Neuronal stem cell (in vitro differentiated cells): ENCODE measurements at regions not wholly inside any gene's neighbourhood (a gene's known extent, or its start where the extent isn't known, plus 50 kb on each side); places are given as distances from the start of the nearest gene placed in this dataset.
A peak's percentile ranks its signal among the peaks of the same experiment; 100 is the strongest.

Experiments used
- DNase-seq: peaks from one replicate; pipeline ENCODE4 v3.0.0-alpha.2; 2013; ENCODE audit warnings: low spot score
- H2AFZ ChIP-seq: one replicate; pipeline ENCODE4 v1.6.1; 2013; ENCODE audit warnings: mild to moderate bottlenecking, low read length, inconsistent platforms
- H2AK5ac ChIP-seq: 2 replicates; pipeline ENCODE4 v1.6.1; 2013; ENCODE audit warnings: low read depth, mild to moderate bottlenecking, inconsistent platforms, low read length, moderate library complexity, mixed read lengths
- H2BK120ac ChIP-seq: 2 replicates; pipeline ENCODE4 v1.6.1; 2013; ENCODE audit warnings: low read depth, mild to moderate bottlenecking, inconsistent platforms, low read length, moderate library complexity, mixed read lengths
- H2BK12ac ChIP-seq: one replicate; pipeline ENCODE4 v1.6.1; 2013; ENCODE audit warnings: low read length, inconsistent platforms
- H2BK15ac ChIP-seq: 2 replicates; pipeline ENCODE4 v1.6.1; 2013; ENCODE audit warnings: mild to moderate bottlenecking, low read length, inconsistent platforms, mixed read lengths
- H2BK5ac ChIP-seq: one replicate; pipeline ENCODE4 v1.6.1; 2013; ENCODE audit warnings: inconsistent platforms, mild to moderate bottlenecking, low read length, moderate library complexity
- H3K14ac ChIP-seq: one replicate; pipeline ENCODE4 v1.6.1; 2013; ENCODE audit warnings: low read length, inconsistent platforms
- H3K18ac ChIP-seq: 2 replicates; pipeline ENCODE4 v1.6.1; 2013; ENCODE audit warnings: low read length, inconsistent platforms
- H3K23ac ChIP-seq: 2 replicates; pipeline ENCODE4 v1.6.1; 2013; ENCODE audit warnings: low read depth, mild to moderate bottlenecking, mixed read lengths, low read length, inconsistent platforms; ENCODE audit not compliant: poor library complexity
- H3K27ac ChIP-seq: replicated peaks from 3 replicates; pipeline ENCODE4 v1.5.1; 2013; ENCODE audit warnings: low read length, inconsistent platforms
- H3K27me3 ChIP-seq, 3 experiments: 2 replicates each; pipeline ENCODE4 v1.6.1; 2013; ENCODE audit warnings: low read length in 3 of 3, mild to moderate bottlenecking in 2 of 3, inconsistent platforms in 1 of 3, low read depth in 1 of 3, mixed read lengths in 1 of 3, moderate library complexity in 1 of 3; ENCODE audit not compliant: control insufficient read depth in 3 of 3, insufficient read depth in 3 of 3
- H3K36me3 ChIP-seq, 2 donors: replicated peaks in 1 of 2; 2 replicates each; pipeline ENCODE4 v1.6.1; 2013; ENCODE audit warnings: low read length in 2 of 2; ENCODE audit not compliant: control insufficient read depth in 2 of 2, insufficient read depth in 2 of 2
- H3K4ac ChIP-seq: 2 replicates; pipeline ENCODE4 v1.6.1; 2013; ENCODE audit warnings: inconsistent platforms, mild to moderate bottlenecking, low read length, moderate library complexity
- H3K4me1 ChIP-seq, 2 donors: 1 replicate in 1 of 2; 2 replicates in 1 of 2; pipeline ENCODE4 v1.6.1; 2013; ENCODE audit warnings: low read length in 2 of 2, low read depth in 1 of 2; ENCODE audit not compliant: control insufficient read depth in 2 of 2, insufficient read depth in 1 of 2
- H3K4me2 ChIP-seq: one replicate; pipeline ENCODE4 v1.6.1; 2013; ENCODE audit warnings: mild to moderate bottlenecking, low read length, inconsistent platforms; ENCODE audit not compliant: insufficient read depth, poor library complexity, severe bottlenecking
- H3K4me3 ChIP-seq, 2 donors: 2 replicates each; pipeline ENCODE4 v1.5.1; 2013; ENCODE audit warnings: low read length in 2 of 2, mild to moderate bottlenecking in 2 of 2, inconsistent platforms in 1 of 2, moderate library complexity in 1 of 2
- H3K79me1 ChIP-seq: one replicate; pipeline ENCODE4 v1.6.1; 2013; ENCODE audit warnings: low read depth, mild to moderate bottlenecking, inconsistent platforms, low read length, moderate library complexity
- H3K9ac ChIP-seq: one replicate; pipeline ENCODE4 v1.6.1; 2013; ENCODE audit warnings: mild to moderate bottlenecking, low read depth, low read length, inconsistent platforms; ENCODE audit not compliant: poor library complexity
- H3K9me3 ChIP-seq, 2 donors: replicated peaks in 1 of 2; 2 replicates each; pipeline versions ENCODE3 to v1.6.1; 2013; ENCODE audit warnings: low read length in 2 of 2, mild to moderate bottlenecking in 2 of 2, inconsistent platforms in 1 of 2, low read depth in 1 of 2, mixed read lengths in 1 of 2, moderate library complexity in 1 of 2; ENCODE audit not compliant: control insufficient read depth in 2 of 2, insufficient read depth in 1 of 2
- H4K8ac ChIP-seq: one replicate; pipeline ENCODE4 v1.6.1; 2013; ENCODE audit warnings: low read depth, mild to moderate bottlenecking, inconsistent platforms, low read length, moderate library complexity
- H4K91ac ChIP-seq: one replicate; pipeline ENCODE4 v1.6.1; 2013; ENCODE audit warnings: low read length, low read depth, mild to moderate bottlenecking, inconsistent platforms; ENCODE audit not compliant: poor library complexity
- WGBS, 2 donors: extraction: QIAGEN DNeasy Blood & Tissue Kit; methylation state at CpG; one replicate each; pipeline ENCODE4 v1.1.7; 2013; ENCODE audit warnings: missing lambda C conversion rate in 2 of 2, mixed read lengths in 1 of 2; ENCODE audit not compliant: insufficient read length in 2 of 2, insufficient replicate concordance in 1 of 2; ENCODE audit errors: extremely low coverage in 2 of 2; 5-methylcytosine and 5-hydroxymethylcytosine counted together

- no peak for DNase-seq
- no CpG with 5 or more reads among the region's 1 CpG for WGBS, 2 donors
These were observed 155.2 kb downstream of the MBL2 start for GRCh38 chr10:52617346-52617745.

GRCh38 chr10:52619052-52619451 lies 153.5 kb downstream of the MBL2 start:
- no peak overlapping the region for H2BK120ac ChIP-seq
- WGBS, 2 donors = no CpG with 5 or more reads among the region's 1 CpG
- no peak overlapping the region for H4K8ac ChIP-seq

More at GRCh38 chr10:52617346-52617745, 155.2 kb downstream of the MBL2 start:
- Histone ChIP-seq H3K4me2 (no peak overlapping the region), H3K27ac (no peak overlapping the region), H3K18ac (no peak overlapping the region), H2AFZ (no peak overlapping the region), H2AK5ac (no peak overlapping the region), H3K4me3 (no peak overlapping the region), H3K4ac (no peak overlapping the region), H2BK5ac (no peak overlapping the region), H3K9me3 (no peaks in the 10 kb centered on the region), H2BK12ac (no peak overlapping the region), H3K9ac (no peak overlapping the region), H4K91ac (no peak overlapping the region), H3K4me1 (no peaks in the 10 kb centered on the region), H3K79me1 (no peaks in the 10 kb centered on the region), H2BK120ac (no peak overlapping the region), H4K8ac (no peak overlapping the region), H3K23ac (no peak overlapping the region), H2BK15ac (no peak overlapping the region), H3K27me3 (no peaks in the 10 kb centered on the region), H3K36me3 (no peaks in the 10 kb centered on the region), H3K14ac (no peak overlapping the region)

GRCh38 chr10:52621635-52622079 lies 150.9 kb downstream of the MBL2 start:
- H3K79me1 ChIP-seq = no peaks in the 10 kb centered on the region
- peak overlapping the region; percentile 2 for H2AFZ ChIP-seq
- WGBS, 2 donors = no CpG with 5 or more reads among the region's 2 CpGs
- H3K9me3 ChIP-seq = no peaks in the 10 kb centered on the region
- H3K4me2 ChIP-seq = no peak overlapping the region
- H3K14ac ChIP-seq = no peak overlapping the region
- no peaks in the 10 kb centered on the region for H3K4me1 ChIP-seq
- no peaks in the 10 kb centered on the region for H3K27me3 ChIP-seq
- H3K18ac ChIP-seq = no peak overlapping the region
- H2BK12ac ChIP-seq = no peak overlapping the region
- no peak for DNase-seq
- no peak overlapping the region for H3K9ac ChIP-seq
- no peak overlapping the region for H3K27ac ChIP-seq
- H3K4ac ChIP-seq = no peak overlapping the region
- H3K36me3 ChIP-seq = no peaks in the 10 kb centered on the region
- H2BK15ac ChIP-seq = no peak overlapping the region
- no peak overlapping the region for H4K91ac ChIP-seq
- H3K23ac ChIP-seq = no peak overlapping the region
- H2AK5ac ChIP-seq = no peak overlapping the region
- H2BK5ac ChIP-seq = no peak overlapping the region
- no peak overlapping the region for H4K8ac ChIP-seq
- no peak overlapping the region for H2BK120ac ChIP-seq
- no peak overlapping the region for H3K4me3 ChIP-seq

More at GRCh38 chr10:52619052-52619451, 153.5 kb downstream of the MBL2 start:
- no peak overlapping the region for H3K4me2 ChIP-seq
- H3K4me3 ChIP-seq = no peak overlapping the region
- H2BK5ac ChIP-seq = no peak overlapping the region
- no peaks in the 10 kb centered on the region for H3K36me3 ChIP-seq
- no peak overlapping the region for H2BK12ac ChIP-seq
- DNase-seq = no peak
- H4K91ac ChIP-seq = no peak overlapping the region
- no peak overlapping the region for H3K9ac ChIP-seq
- no peak overlapping the region for H2AK5ac ChIP-seq
- no peak overlapping the region for H3K27ac ChIP-seq
- H3K27me3 ChIP-seq = no peaks in the 10 kb centered on the region
- no peak overlapping the region for H2AFZ ChIP-seq
- no peaks in the 10 kb centered on the region for H3K79me1 ChIP-seq
- H3K4ac ChIP-seq = no peak overlapping the region
- H3K18ac ChIP-seq = no peak overlapping the region
- H3K9me3 ChIP-seq = no peaks in the 10 kb centered on the region
- H3K23ac ChIP-seq = no peak overlapping the region
- no peak overlapping the region for H2BK15ac ChIP-seq
- H3K14ac ChIP-seq = no peak overlapping the region
- H3K4me1 ChIP-seq = no peaks in the 10 kb centered on the region

- H2AFZ ChIP-seq = no peak overlapping the region
- no peak overlapping the region for H2AK5ac ChIP-seq
- H4K91ac ChIP-seq = no peak overlapping the region
- no peak overlapping the region for H3K4me2 ChIP-seq
- no peak overlapping the region for H3K4me3 ChIP-seq
- H3K18ac ChIP-seq = no peak overlapping the region
- no peak overlapping the region for H2BK12ac ChIP-seq
- no peaks in the 10 kb centered on the region for H3K4me1 ChIP-seq
- H3K9ac ChIP-seq = no peak overlapping the region
- no peak overlapping the region for H2BK5ac ChIP-seq
- H4K8ac ChIP-seq = no peak overlapping the region
- WGBS, 2 donors = no CpG with 5 or more reads among the region's 2 CpGs
- no peak overlapping the region for H2BK15ac ChIP-seq
- H3K4ac ChIP-seq = no peak overlapping the region
- H3K36me3 ChIP-seq = no peaks in the 10 kb centered on the region
- H3K23ac ChIP-seq = no peak overlapping the region
- DNase-seq = no peak
- H3K9me3 ChIP-seq = no peaks in the 10 kb centered on the region
- H2BK120ac ChIP-seq = no peak overlapping the region
- H3K14ac ChIP-seq = no peak overlapping the region
- no peak overlapping the region for H3K27ac ChIP-seq
- no peaks in the 10 kb centered on the region for H3K79me1 ChIP-seq
- no peaks in the 10 kb centered on the region for H3K27me3 ChIP-seq
These were observed 148.8 kb downstream of the MBL2 start for GRCh38 chr10:52623761-52624160.
